ENCODE measurements at regions not wholly inside any gene's neighbourhood (a gene's known extent, or its start where the extent isn't known, plus 50 kb on each side); places are given as distances from the start of the nearest gene placed in this dataset.

GRCh38 chr1:229181419-229181818, 89.5 kb upstream of the RAB4A start:
- no peak for TF ChIP-seq CTCF (IDR thresholded peaks at IDR 0.05; ENCODE audit: low read length)
- TF ChIP-seq EZH2 (optimal IDR thresholded peaks at IDR 0.05; ENCODE audit: low read depth, low read length): no peak
- TF ChIP-seq EZH2phosphoT487 (IDR thresholded peaks at IDR 0.05; ENCODE audit: low read length): no peak
- no peak overlapping the region for H3K27ac ChIP-seq (ENCODE audit: low read length)
- H3K79me2 ChIP-seq (ENCODE audit: low read length): no peaks in the 10 kb centered on the region
- H3F3A ChIP-seq (ENCODE audit: insufficient read depth, low read length): no peaks in the 10 kb centered on the region
- no peaks in the 10 kb centered on the region for H3K27me3 ChIP-seq (replicated peaks; ENCODE audit: insufficient read depth, low read length)
- no peaks in the 10 kb centered on the region for H3K36me3 ChIP-seq (replicated peaks; ENCODE audit: insufficient read depth, low read length)
- H3K4me1 ChIP-seq (ENCODE audit: low read length): no peaks in the 10 kb centered on the region
- H4K20me1 ChIP-seq (ENCODE audit: insufficient read depth, low read length): no peaks in the 10 kb centered on the region
- H3K4me3 ChIP-seq (ENCODE audit: low read length): no peak overlapping the region
- no peaks in the 10 kb centered on the region for H3K9me2 ChIP-seq (replicated peaks; ENCODE audit: insufficient read depth, low read length)
- H2AFZ ChIP-seq (ENCODE audit: low read length): no peak overlapping the region
- H3K9me3 ChIP-seq (replicated peaks; ENCODE audit: insufficient read depth, low read length): no peaks in the 10 kb centered on the region
- no peak overlapping the region for H3K9ac ChIP-seq (ENCODE audit: low read length)
- no peak for DNase-seq
- no peak overlapping the region for H3K4me2 ChIP-seq (ENCODE audit: low read depth, low read length)

- TF ChIP-seq EZH2phosphoT487 (IDR thresholded peaks at IDR 0.05; ENCODE audit: low read length): no peak
- no peak for TF ChIP-seq CTCF (IDR thresholded peaks at IDR 0.05; ENCODE audit: low read length)
- TF ChIP-seq EZH2 (optimal IDR thresholded peaks at IDR 0.05; ENCODE audit: low read depth, low read length): no peak
Observed at GRCh38 chr1:229183588-229183987, 87.3 kb upstream of the RAB4A start.

GRCh38 chr1:229184066-229184465, 86.8 kb upstream of the RAB4A start:
- Histone ChIP-seq H3K36me3 (replicated peaks; ENCODE audit: insufficient read depth, low read length) (no peaks in the 10 kb centered on the region), H3K27ac (ENCODE audit: low read length) (no peak overlapping the region), H3K27me3 (replicated peaks; ENCODE audit: insufficient read depth, low read length) (no peaks in the 10 kb centered on the region), H3K79me2 (ENCODE audit: low read length) (no peaks in the 10 kb centered on the region), H3K9me2 (replicated peaks; ENCODE audit: insufficient read depth, low read length) (no peaks in the 10 kb centered on the region), H2AFZ (ENCODE audit: low read length) (no peak overlapping the region), H4K20me1 (ENCODE audit: insufficient read depth, low read length) (no peaks in the 10 kb centered on the region), H3K4me2 (ENCODE audit: low read depth, low read length) (no peak overlapping the region), H3K9ac (ENCODE audit: low read length) (no peak overlapping the region), H3K4me1 (ENCODE audit: low read length) (no peaks in the 10 kb centered on the region), H3K4me3 (ENCODE audit: low read length) (no peak overlapping the region), H3F3A (ENCODE audit: insufficient read depth, low read length) (no peaks in the 10 kb centered on the region; the same call in 1 of the 2 replicates), H3K9me3 (replicated peaks; ENCODE audit: insufficient read depth, low read length) (no peaks in the 10 kb centered on the region)
- no peak for TF ChIP-seq CTCF (IDR thresholded peaks at IDR 0.05; ENCODE audit: low read length)
- TF ChIP-seq EZH2 (optimal IDR thresholded peaks at IDR 0.05; ENCODE audit: low read depth, low read length): no peak
- no peak for TF ChIP-seq EZH2phosphoT487 (IDR thresholded peaks at IDR 0.05; ENCODE audit: low read length)
- DNase-seq: no peak

More at GRCh38 chr1:229183588-229183987, 87.3 kb upstream of the RAB4A start:
- no peaks in the 10 kb centered on the region for H3K36me3 ChIP-seq (replicated peaks; ENCODE audit: insufficient read depth, low read length)
- H2AFZ ChIP-seq (ENCODE audit: low read length): no peak overlapping the region
- H3K4me1 ChIP-seq (ENCODE audit: low read length): no peaks in the 10 kb centered on the region
- no peak overlapping the region for H3K9ac ChIP-seq (ENCODE audit: low read length)
- no peaks in the 10 kb centered on the region for H4K20me1 ChIP-seq (ENCODE audit: insufficient read depth, low read length)
- no peak overlapping the region for H3K27ac ChIP-seq (ENCODE audit: low read length)
- no peak for DNase-seq
- no peaks in the 10 kb centered on the region for H3K9me3 ChIP-seq (replicated peaks; ENCODE audit: insufficient read depth, low read length)
- H3K9me2 ChIP-seq (replicated peaks; ENCODE audit: insufficient read depth, low read length): no peaks in the 10 kb centered on the region
- H3K4me3 ChIP-seq (ENCODE audit: low read length): no peak overlapping the region
- H3K79me2 ChIP-seq (ENCODE audit: low read length): no peaks in the 10 kb centered on the region
- H3K27me3 ChIP-seq (replicated peaks; ENCODE audit: insufficient read depth, low read length): no peaks in the 10 kb centered on the region
- H3F3A ChIP-seq (ENCODE audit: insufficient read depth, low read length): no peaks in the 10 kb centered on the region; the same call in 1 of the 2 replicates
- no peak overlapping the region for H3K4me2 ChIP-seq (ENCODE audit: low read depth, low read length)
